DMS53 (cell line): ENCODE measurements at regions not wholly inside any gene's neighbourhood (a gene's known extent, or its start where the extent isn't known, plus 50 kb on each side); places are given as distances from the start of the nearest gene placed in this dataset.

Source experiments
- DNase-seq: peaks from one replicate; lab custom pipeline; 2025; lab: John Stamatoyannopoulos, UW

GRCh38 chrX:146144039-146144438 is 326.4 kb downstream of the SLITRK2 start:
- DNase-seq: no peak

- DNase-seq: no peak
These were observed 336.6 kb downstream of the SLITRK2 start for GRCh38 chrX:146154191-146154590.

GRCh38 chrX:146160443-146161203 is 343.0 kb downstream of the SLITRK2 start:
- no peak for DNase-seq

- no peak for DNase-seq
These were observed 356.1 kb downstream of the SLITRK2 start for GRCh38 chrX:146173742-146174141.

GRCh38 chrX:146181858-146182257 is 364.2 kb downstream of the SLITRK2 start:
- no peak for DNase-seq

- DNase-seq: no peak
These were observed 368.9 kb downstream of the SLITRK2 start for GRCh38 chrX:146186540-146186939.

- no peak for DNase-seq
These were observed 371.7 kb downstream of the SLITRK2 start for GRCh38 chrX:146189371-146189770.

GRCh38 chrX:146208821-146209220 is 391.2 kb downstream of the SLITRK2 start:
- DNase-seq: no peak

GRCh38 chrX:146224442-146224841 is 406.8 kb downstream of the SLITRK2 start:
- peak; percentile 39 for DNase-seq

- DNase-seq: no peak
These were observed 420.5 kb downstream of the SLITRK2 start for GRCh38 chrX:146238173-146238572.

- no peak for DNase-seq
These were observed 424.3 kb downstream of the SLITRK2 start for GRCh38 chrX:146241902-146242301.

GRCh38 chrX:146243041-146243440 is 425.4 kb downstream of the SLITRK2 start:
- DNase-seq: no peak

GRCh38 chrX:146259207-146259606 is 441.6 kb downstream of the SLITRK2 start:
- no peak for DNase-seq

GRCh38 chrX:146264763-146265375 is 447.2 kb downstream of the SLITRK2 start:
- DNase-seq: no peak

GRCh38 chrX:146278381-146278780 is 460.8 kb downstream of the SLITRK2 start:
- peak; percentile 28 for DNase-seq
